T-helper 2 cell treated with Interferon-gamma antibody and Interleukin-4, amounts not matched to agents 5 μg/mL and 100 μg/mL, for 36 hours (primary cell): ENCODE measurements at regions not wholly inside any gene's neighbourhood (a gene's known extent, or its start where the extent isn't known, plus 50 kb on each side); places are given as distances from the start of the nearest gene placed in this dataset.

Experiments used
- DNase-seq: peaks from one replicate; pipeline ENCODE4 v3.0.0; 2021; ENCODE audit warnings: low spot score
- H3K27ac Mint-ChIP-seq: one replicate; pipeline ENCODE4 v1.8.0; 2021; ENCODE audit warnings: mild to moderate bottlenecking, mixed read lengths
- H3K27me3 Mint-ChIP-seq: one replicate; pipeline ENCODE4 v1.8.0; 2021; ENCODE audit warnings: low read depth, mixed read lengths
- H3K36me3 Mint-ChIP-seq: one replicate; pipeline ENCODE4 v1.8.0; 2021; ENCODE audit warnings: low read depth, mixed read lengths
- H3K4me1 Mint-ChIP-seq: one replicate; pipeline ENCODE4 v1.8.0; 2021; ENCODE audit warnings: low read depth, mixed read lengths
- H3K4me3 Mint-ChIP-seq: one replicate; pipeline ENCODE4 v1.8.0; 2022; ENCODE audit warnings: mild to moderate bottlenecking, moderate library complexity, mixed read lengths
- H3K9me3 Mint-ChIP-seq: one replicate; pipeline ENCODE4 v1.8.0; 2021; ENCODE audit warnings: mixed read lengths

DNA sequence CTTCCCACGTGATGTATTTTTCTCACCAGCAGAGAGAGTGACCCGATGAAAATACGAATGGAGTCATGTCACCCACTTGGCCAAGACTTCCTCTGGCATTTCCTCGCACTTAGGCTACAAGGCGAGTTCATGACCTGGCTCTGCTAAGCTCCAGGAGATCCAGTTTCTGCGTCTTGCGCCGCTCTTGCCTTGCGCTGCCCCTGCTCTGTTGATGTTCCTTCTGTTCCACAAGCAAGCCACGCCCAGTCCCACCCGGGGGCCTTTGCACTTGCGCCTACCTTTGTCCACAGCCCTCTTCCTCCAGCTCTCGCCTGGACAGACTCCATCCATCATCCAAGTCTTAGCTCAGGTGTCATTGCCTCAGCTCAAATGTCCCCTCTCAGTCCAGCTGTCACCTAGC, 116.3 kb upstream of the SHH start:
- Mint-ChIP-seq H3K4me1 (no peaks in the 10 kb centered on the region), H3K27ac (no peak overlapping the region), H3K4me3 (no peak overlapping the region), H3K9me3 (peaks cover 10% of the 10 kb centered on the region), H3K27me3 (no peaks in the 10 kb centered on the region), H3K36me3 (no peaks in the 10 kb centered on the region)
- no peak for DNase-seq

DNA sequence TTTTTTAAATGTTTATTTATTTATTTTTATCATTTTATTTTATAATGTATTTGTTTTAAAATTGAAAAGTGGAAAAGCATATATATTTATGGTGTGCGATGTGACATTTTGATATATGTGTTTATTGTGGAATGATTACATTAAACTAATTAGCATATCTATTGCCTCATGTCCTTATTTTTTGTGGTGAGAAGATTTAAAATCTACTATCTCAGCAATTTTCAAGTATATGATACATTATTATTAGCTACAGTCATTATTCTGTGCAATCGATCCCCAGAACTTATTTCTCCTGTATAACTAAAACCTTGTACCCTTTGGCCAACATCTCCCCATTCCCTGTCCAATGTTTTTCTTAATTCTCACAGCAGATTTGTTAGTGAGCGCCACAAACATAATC, 115.6 kb upstream of the SHH start:
- H3K36me3 Mint-ChIP-seq, result no peaks in the 10 kb centered on the region
- no peaks in the 10 kb centered on the region for H3K4me1 Mint-ChIP-seq
- no peak overlapping the region for H3K27ac Mint-ChIP-seq
- peaks cover 6% of the 10 kb centered on the region for H3K9me3 Mint-ChIP-seq
- H3K27me3 Mint-ChIP-seq, result no peaks in the 10 kb centered on the region
- H3K4me3 Mint-ChIP-seq, result no peak overlapping the region
- no peak for DNase-seq

DNA sequence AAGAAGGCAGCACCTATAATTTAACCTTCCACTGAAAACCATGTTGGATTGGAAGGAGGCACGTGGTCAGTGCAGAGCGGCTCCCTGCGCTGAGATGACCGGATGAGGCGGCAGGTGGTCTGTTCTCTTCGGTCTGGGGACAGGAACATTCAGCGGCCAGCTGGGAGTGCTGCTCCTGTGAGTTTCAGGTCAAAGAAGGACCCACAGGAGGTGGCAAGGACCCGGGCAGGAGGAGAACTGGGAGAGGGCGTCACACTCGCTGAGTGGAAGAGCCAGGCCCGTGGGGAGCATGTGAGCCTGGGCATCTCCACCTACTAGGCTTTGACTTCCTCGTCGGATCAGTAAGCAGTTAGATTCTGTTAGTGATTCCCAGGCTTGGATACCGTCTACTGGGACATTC, 113.4 kb upstream of the SHH start:
- no peak for DNase-seq
- Mint-ChIP-seq H3K27ac (no peak overlapping the region), H3K4me3 (no peak overlapping the region), H3K9me3 (peaks cover 3% of the 10 kb centered on the region), H3K4me1 (no peaks in the 10 kb centered on the region), H3K36me3 (no peaks in the 10 kb centered on the region), H3K27me3 (no peaks in the 10 kb centered on the region)

DNA sequence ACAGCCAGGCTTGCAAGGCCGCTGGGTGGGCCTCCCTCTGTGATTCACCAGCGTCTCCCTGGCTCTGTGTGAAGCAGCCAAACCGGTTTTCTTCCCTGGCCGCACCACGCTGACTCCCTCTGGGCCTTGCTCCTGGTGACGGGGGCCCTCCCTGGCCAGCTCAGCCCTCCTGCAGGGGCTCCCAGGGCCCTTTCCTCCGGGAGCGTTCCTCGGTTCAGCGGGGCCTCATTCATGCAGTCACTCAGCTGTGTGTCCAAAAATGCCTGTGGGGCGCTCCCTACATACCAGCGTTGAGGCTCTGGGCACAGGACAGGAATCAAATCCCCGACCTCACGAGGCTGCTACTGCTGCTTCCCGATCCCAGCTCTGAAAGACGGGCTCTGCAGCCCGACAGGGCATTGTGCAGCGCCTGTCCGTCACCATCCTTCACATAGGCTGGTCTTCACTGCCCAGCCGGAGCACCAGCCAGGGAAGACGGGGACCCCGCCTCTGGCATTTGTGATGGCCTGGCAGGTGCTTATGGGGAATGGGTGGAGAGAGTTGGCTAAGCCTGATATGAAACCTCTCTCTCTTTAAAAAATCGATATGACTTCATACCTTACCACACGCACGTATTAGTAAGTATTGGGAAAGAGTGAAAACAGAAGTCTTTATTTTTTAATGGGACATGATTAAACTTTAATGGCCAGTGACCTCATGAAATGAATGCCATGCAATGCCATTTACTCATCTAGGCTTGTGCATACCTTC, 110.0 kb upstream of the SHH start:
- Mint-ChIP-seq H3K27me3 (no peaks in the 10 kb centered on the region), H3K4me3 (no peak overlapping the region), H3K9me3 (no peaks in the 10 kb centered on the region), H3K27ac (no peak overlapping the region), H3K36me3 (no peaks in the 10 kb centered on the region), H3K4me1 (no peaks in the 10 kb centered on the region)
- DNase-seq, result no peak

DNA sequence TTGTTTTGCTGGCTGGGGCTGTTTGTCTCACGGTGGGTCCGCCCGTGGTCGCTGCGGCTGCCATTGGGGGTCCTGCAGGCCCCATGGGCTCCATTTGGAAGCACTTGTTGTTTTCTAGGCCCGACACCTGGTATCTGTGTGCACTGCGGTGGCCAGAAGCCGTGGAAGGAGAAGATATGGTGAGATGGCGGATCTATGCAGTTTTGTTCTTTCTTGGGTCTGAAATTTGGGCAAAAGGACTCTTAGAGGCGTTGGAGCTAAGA, 109.5 kb upstream of the SHH start:
- no peak overlapping the region for H3K27ac Mint-ChIP-seq
- H3K27me3 Mint-ChIP-seq, result no peaks in the 10 kb centered on the region
- no peaks in the 10 kb centered on the region for H3K36me3 Mint-ChIP-seq
- H3K4me1 Mint-ChIP-seq, result no peaks in the 10 kb centered on the region
- no peak overlapping the region for H3K4me3 Mint-ChIP-seq
- no peak for DNase-seq
- no peaks in the 10 kb centered on the region for H3K9me3 Mint-ChIP-seq

DNA sequence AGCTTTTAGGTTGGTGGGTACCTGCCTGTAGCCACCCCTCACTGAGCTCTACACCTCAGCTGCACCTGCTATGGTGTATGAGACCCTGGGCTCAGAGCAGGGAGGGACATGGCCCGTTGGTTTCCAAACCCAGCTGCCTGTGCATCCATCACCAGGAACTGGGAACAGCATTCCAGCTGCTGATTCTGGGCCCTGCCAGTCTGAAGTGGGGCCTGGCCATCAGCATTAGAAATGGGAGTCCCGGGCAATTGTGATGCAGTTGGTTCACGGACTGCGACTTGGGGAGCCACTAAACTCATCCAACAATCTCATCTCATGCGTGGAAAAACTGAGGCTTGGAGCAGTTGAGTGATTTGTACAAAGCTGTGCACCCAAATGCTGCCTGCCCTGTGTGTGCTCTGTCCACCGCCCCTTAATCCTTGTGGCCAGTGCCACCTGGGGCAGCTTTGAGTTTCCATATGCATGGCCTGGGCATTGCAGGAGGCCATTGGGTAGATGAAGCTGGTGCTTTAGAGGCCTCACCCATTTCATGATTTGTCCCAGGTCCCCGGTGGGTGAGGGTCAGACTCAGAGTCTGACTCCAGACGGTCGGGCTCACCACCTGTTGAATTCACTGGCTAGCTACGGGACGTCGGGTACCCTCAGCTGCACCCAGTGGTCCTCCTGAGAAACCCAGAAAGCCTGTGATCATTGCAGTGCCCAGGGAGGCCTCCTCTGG, 109.0 kb upstream of the SHH start:
- Mint-ChIP-seq H3K4me1 (no peaks in the 10 kb centered on the region), H3K27me3 (no peaks in the 10 kb centered on the region), H3K27ac (no peak overlapping the region), H3K36me3 (no peaks in the 10 kb centered on the region), H3K4me3 (no peak overlapping the region), H3K9me3 (no peaks in the 10 kb centered on the region)
- no peak for DNase-seq

DNA sequence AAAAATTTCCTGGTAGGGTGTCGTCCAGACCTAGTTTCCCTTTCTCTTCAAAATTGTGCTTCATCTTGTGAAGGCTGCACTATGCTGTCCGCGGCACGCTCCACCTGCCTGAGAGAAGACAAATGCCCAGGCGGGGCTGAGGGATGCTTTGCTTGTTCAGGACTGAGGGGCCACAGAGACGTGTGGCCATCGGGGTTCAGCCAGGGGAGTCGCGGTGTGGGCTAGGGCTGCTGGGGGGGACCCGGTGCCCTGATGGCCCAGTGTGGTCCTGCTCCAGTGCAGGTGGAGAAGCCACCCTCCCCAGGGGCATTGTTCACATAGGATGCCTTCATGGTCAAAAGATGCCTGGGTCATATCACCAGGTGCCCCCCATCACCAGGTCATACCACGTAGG, 107.8 kb upstream of the SHH start:
- H3K27ac Mint-ChIP-seq, result no peak overlapping the region
- no peaks in the 10 kb centered on the region for H3K9me3 Mint-ChIP-seq
- no peak for DNase-seq
- no peak overlapping the region for H3K4me3 Mint-ChIP-seq
- H3K36me3 Mint-ChIP-seq, result no peaks in the 10 kb centered on the region
- H3K4me1 Mint-ChIP-seq, result no peaks in the 10 kb centered on the region
- no peaks in the 10 kb centered on the region for H3K27me3 Mint-ChIP-seq

DNA sequence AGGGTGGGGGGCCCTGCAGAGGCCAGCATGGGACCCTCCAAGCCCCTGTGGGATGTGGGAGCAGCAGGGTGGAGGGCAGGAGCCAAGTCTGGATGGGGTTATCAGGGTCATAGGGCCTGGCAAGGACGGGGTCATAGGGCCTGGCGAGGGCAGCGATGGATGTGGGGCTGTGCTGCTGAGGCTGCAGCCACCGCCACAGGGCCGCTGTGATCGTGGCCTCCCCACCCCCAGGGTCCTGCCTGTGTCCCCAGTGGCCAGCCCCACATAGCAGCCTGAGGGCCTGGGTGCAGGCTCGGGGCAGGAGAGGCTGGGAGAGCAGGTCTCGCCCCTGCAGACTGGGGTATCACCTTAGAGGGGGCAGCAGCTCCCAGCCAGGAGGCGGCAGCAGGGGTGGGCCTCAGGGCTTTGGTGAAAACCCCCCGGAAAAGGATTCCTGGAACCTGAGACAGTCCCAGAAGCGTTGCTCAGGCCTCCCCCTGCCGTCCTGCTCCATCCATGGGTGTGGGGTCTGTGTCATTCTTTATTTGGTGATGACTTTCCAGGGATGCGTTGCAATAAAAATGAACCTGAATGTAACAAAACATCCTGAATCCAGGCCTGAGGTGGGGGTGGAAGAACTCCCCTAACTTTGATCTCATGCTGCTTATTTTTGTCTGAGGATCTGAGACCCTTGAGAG, 107.3 kb upstream of the SHH start:
- Mint-ChIP-seq H3K36me3 (no peaks in the 10 kb centered on the region), H3K27ac (no peak overlapping the region), H3K4me1 (no peaks in the 10 kb centered on the region), H3K4me3 (no peak overlapping the region), H3K27me3 (no peaks in the 10 kb centered on the region), H3K9me3 (no peaks in the 10 kb centered on the region)
- DNase-seq, result no peak

DNA sequence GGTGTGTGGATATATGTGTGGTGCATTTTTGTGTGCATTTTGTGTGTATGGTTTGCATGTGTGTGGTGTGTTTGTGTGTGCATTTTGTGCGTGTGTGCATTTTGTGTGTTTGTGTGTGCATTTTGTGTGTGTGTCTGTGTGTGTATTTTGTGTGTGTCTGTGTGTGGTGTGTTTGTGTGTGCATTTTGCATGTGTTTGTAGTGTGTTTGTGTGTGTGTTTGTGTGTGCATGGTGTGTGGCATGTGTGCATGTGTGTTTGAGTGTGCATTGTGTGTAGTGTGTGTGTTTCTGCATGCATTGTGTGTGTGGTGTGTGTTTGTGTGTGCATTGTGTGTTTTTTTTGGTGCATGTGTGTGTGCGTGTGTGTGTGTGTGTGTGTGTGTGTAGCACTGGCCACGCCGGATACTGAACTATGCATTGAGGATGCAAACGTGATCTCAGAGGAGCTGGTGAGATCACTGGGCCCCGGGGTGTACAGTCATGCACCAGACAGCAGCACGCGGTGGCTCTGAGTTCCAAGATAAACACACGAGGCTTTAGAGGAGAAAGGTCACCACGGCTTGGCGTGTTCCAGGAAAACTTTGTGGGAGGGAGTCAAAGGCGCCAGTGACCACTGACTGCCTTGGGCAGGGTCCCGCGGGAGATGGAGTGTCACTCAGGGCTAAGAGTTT, 106.6 kb upstream of the SHH start:
- Mint-ChIP-seq H3K27ac (no peak overlapping the region), H3K36me3 (no peaks in the 10 kb centered on the region), H3K27me3 (no peaks in the 10 kb centered on the region), H3K9me3 (no peaks in the 10 kb centered on the region), H3K4me1 (no peaks in the 10 kb centered on the region), H3K4me3 (no peak overlapping the region)
- no peak for DNase-seq

DNA sequence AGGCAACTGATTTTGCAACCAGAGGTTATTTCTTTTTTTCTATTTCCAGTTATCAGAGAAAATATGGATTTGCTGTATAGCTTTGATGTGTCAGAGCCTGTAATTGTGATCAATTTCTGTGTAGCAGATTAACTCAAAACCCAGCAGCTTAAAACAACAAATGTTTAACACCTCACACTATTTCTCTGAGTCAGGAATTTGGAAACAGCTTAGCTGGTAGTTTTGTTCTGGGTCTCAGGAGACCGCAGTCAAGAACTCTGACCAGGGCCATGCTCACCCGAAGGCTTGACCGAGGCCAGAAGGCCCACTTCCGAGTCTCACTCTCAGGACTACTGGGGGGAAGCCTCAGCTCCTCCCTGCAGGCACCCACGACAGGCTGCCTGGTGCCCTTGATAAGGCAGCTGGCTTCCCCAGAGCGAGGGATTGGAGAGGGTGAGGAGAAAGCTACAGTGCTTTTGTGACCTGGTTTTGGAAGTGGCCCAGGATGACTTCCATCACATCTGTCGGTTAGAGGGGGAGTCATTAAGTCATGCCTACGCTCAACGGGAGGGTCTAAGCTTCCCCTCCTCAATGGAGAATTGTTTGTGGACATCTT, 105.7 kb upstream of the SHH start:
- no peaks in the 10 kb centered on the region for H3K9me3 Mint-ChIP-seq
- H3K27ac Mint-ChIP-seq, result no peak overlapping the region
- no peak for DNase-seq

DNA sequence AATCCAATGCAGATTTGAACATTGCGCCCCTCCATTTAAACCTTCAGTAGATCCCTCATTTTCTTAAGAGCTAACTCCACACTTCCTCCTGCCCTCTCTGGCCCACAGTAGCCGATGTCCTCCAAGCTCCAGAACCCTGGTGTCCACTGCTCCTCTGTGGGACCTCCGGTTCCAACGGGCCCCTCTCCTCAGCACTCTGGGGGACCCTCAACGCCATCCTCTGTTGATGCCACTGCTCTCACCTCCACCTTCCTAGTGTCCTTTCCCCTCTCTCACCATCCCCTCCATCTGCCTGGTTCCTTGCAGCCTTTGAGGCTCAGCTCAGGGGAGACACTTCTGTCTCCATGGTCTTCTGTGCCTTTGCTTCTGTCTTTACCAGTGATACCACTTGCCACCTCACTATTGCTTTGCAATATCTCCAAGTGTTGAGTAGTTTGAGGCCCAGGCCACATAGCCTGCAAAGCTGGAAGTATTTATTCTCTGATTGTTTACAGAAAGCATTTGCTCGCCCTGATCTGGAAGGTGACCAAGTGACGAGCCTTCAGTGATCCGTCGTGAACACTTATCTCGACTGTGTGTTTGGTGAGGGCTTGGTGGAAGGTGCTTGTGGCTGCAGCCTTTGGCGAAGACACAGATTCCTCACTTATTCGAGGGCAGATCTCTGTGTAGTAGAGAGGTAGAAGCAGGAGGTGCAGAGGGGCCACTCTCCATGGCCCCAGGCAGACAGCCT, 104.8 kb upstream of the SHH start:
- H3K36me3 Mint-ChIP-seq, result no peaks in the 10 kb centered on the region
- H3K4me3 Mint-ChIP-seq, result no peak overlapping the region
- no peaks in the 10 kb centered on the region for H3K27me3 Mint-ChIP-seq
- no peak for DNase-seq
- H3K9me3 Mint-ChIP-seq, result no peaks in the 10 kb centered on the region
- no peak overlapping the region for H3K27ac Mint-ChIP-seq
- H3K4me1 Mint-ChIP-seq, result no peaks in the 10 kb centered on the region

More for the DNA sequence above, 105.7 kb upstream of the SHH start:
- H3K27me3 Mint-ChIP-seq, result no peaks in the 10 kb centered on the region
- H3K4me3 Mint-ChIP-seq, result no peak overlapping the region
- H3K36me3 Mint-ChIP-seq, result no peaks in the 10 kb centered on the region
- no peaks in the 10 kb centered on the region for H3K4me1 Mint-ChIP-seq

DNA sequence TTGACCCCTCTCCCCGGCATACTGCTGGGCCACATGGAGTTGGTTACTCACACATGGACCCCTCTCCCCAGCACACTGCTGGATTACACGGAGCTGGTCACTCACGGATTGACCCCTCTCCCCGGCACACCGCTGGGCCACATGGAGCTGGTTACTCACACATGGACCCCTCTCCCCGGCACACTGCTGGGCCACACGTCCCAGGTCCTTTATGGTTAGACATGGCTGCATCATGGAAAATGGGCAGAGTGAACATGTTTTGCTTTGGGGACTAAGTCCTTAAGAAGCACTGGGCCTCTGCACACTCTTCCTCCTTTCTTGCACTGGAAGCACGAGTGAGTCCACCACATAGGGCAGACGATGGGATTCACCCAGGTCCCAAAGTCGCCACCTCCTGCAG, 102.1 kb upstream of the SHH start:
- no peaks in the 10 kb centered on the region for H3K4me1 Mint-ChIP-seq
- no peak overlapping the region for H3K4me3 Mint-ChIP-seq
- DNase-seq, result no peak
- no peaks in the 10 kb centered on the region for H3K36me3 Mint-ChIP-seq
- H3K27ac Mint-ChIP-seq, result no peak overlapping the region
- H3K9me3 Mint-ChIP-seq, result no peaks in the 10 kb centered on the region
- no peaks in the 10 kb centered on the region for H3K27me3 Mint-ChIP-seq

DNA sequence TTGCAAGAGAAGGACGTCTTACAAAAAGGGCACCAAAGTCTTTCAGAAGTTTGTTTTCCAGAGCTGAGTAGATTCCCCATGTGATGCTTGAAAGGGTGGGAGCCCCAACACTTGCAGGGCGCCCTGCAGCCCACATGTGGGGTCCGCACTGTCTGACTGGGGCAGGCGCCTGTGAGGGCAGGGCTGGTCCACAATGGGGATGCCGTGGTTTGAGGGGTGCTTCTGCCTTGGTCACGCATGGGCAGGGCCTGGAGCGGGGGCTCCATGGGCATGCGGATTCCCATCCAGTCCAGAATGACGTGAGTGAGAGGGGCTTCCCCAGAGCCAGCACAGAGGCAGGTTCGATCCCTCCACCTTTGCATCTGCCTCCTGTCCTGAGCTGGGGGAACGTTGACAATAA, 101.5 kb upstream of the SHH start:
- no peaks in the 10 kb centered on the region for H3K36me3 Mint-ChIP-seq
- no peak for DNase-seq

More for the DNA sequence above, 101.5 kb upstream of the SHH start:
- Mint-ChIP-seq H3K27me3 (no peaks in the 10 kb centered on the region), H3K4me3 (no peak overlapping the region), H3K9me3 (no peaks in the 10 kb centered on the region), H3K4me1 (no peaks in the 10 kb centered on the region), H3K27ac (no peak overlapping the region)
